Liver (tissue), 3 donors: ENCODE measurements at regions not wholly inside any gene's neighbourhood (a gene's known extent, or its start where the extent isn't known, plus 50 kb on each side); places are given as distances from the start of the nearest gene placed in this dataset.

Experiments
- EGR1 ChIP-seq, 2 donors: IDR thresholded peaks; 2 replicates each; pipeline ENCODE4 v1.6.1; 2016 to 2018; ENCODE audit warnings: antibody characterized with exemption in 2 of 2, low read depth in 2 of 2
- FOXA1 ChIP-seq: IDR thresholded peaks from 2 replicates; pipeline ENCODE4 v1.6.1; 2016; ENCODE audit warnings: antibody characterized with exemption
- GABPA ChIP-seq, 2 donors: IDR thresholded peaks in 1 of 2; conservative IDR thresholded peaks in 1 of 2; 2 replicates each; pipeline ENCODE4 v1.6.1; 2016; ENCODE audit warnings: antibody characterized with exemption in 2 of 2, mild to moderate bottlenecking in 1 of 2, moderate library complexity in 1 of 2
- HNF4A ChIP-seq, 2 donors: conservative IDR thresholded peaks; 2 replicates each; pipeline ENCODE4 v1.6.1; 2016; ENCODE audit warnings: antibody characterized with exemption in 2 of 2, mild to moderate bottlenecking in 2 of 2
- HNF4G ChIP-seq: IDR thresholded peaks from 2 replicates; pipeline ENCODE4 v1.6.1; 2016; ENCODE audit warnings: antibody characterized with exemption
- MAX ChIP-seq: IDR thresholded peaks from 2 replicates; pipeline ENCODE4 v1.6.1; 2016; ENCODE audit warnings: antibody characterized with exemption
- NR2F2 ChIP-seq: IDR thresholded peaks from 2 replicates; pipeline ENCODE4 v1.6.1; 2016; ENCODE audit warnings: antibody characterized with exemption
- RAD21 ChIP-seq, 2 donors: IDR thresholded peaks; 2 replicates each; pipeline ENCODE4 v1.6.1; 2016; ENCODE audit warnings: antibody characterized with exemption in 2 of 2, mild to moderate bottlenecking in 2 of 2
- SP1 ChIP-seq: IDR thresholded peaks from 2 replicates; pipeline ENCODE4 v1.6.1; 2018; ENCODE audit warnings: antibody characterized with exemption, mild to moderate bottlenecking
- TAF1 ChIP-seq: conservative IDR thresholded peaks from 2 replicates; pipeline ENCODE4 v1.6.1; 2016; ENCODE audit warnings: antibody characterized with exemption, mild to moderate bottlenecking
- YY1 ChIP-seq: IDR thresholded peaks from 2 replicates; pipeline ENCODE4 v1.6.1; 2016; ENCODE audit warnings: antibody characterized with exemption, mild to moderate bottlenecking
- ZBTB33 ChIP-seq: IDR thresholded peaks from 2 replicates; pipeline ENCODE4 v1.6.1; 2016; ENCODE audit warnings: antibody characterized with exemption
- TF ChIP-seq, protein P1 (sequence below): fragments of 150-350 bp; IDR thresholded peaks from 2 replicates; pipeline ENCODE4 v1.5.1; 2017; ENCODE audit warnings: improper control_type of control experiment, low read depth, low read length; ENCODE audit not compliant: missing input control
- donor health status: healthy.
- donor health status: healthy.

DNA sequence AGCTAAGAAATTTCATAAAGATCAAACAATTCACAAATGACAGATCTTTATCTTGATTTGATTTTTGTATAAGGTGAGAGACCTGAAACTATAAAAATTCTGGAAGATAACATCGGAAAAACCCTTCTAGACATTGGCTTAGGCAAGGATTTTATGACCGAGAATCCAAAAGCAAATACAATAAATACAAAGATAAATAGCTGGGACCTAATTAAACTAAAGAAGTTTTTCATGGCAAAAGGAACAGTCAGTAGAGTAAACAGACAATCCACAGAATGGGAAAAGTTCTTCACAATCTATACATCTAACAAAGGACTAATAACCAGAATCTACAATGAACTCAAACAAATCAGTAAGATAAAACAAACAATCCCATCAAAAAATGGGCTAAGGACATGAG, 116.9 kb upstream of the BCHE start:
- TF ChIP-seq NR2F2: no peak
- TF ChIP-seq YY1: no peak
- TF ChIP-seq, protein P1, sequence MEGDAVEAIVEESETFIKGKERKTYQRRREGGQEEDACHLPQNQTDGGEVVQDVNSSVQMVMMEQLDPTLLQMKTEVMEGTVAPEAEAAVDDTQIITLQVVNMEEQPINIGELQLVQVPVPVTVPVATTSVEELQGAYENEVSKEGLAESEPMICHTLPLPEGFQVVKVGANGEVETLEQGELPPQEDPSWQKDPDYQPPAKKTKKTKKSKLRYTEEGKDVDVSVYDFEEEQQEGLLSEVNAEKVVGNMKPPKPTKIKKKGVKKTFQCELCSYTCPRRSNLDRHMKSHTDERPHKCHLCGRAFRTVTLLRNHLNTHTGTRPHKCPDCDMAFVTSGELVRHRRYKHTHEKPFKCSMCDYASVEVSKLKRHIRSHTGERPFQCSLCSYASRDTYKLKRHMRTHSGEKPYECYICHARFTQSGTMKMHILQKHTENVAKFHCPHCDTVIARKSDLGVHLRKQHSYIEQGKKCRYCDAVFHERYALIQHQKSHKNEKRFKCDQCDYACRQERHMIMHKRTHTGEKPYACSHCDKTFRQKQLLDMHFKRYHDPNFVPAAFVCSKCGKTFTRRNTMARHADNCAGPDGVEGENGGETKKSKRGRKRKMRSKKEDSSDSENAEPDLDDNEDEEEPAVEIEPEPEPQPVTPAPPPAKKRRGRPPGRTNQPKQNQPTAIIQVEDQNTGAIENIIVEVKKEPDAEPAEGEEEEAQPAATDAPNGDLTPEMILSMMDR: no peak
- TF ChIP-seq GABPA (IDR thresholded peaks at IDR 0.05 in 1 of 2, conservative IDR thresholded peaks at IDR 0.05 in 1 of 2): no peak
- no peak for TF ChIP-seq TAF1
- no peak for TF ChIP-seq MAX
- no peak for TF ChIP-seq RAD21 (IDR thresholded peaks at IDR 0.05)
- TF ChIP-seq FOXA1: no peak
- no peak for TF ChIP-seq SP1
- no peak for TF ChIP-seq ZBTB33
- TF ChIP-seq HNF4A (conservative IDR thresholded peaks at IDR 0.05): no peak
- TF ChIP-seq HNF4G: no peak
- no peak for TF ChIP-seq EGR1 (IDR thresholded peaks at IDR 0.05; ENCODE audit: low read depth in 2 of 2)
